ENCODE measurements at regions not wholly inside any gene's neighbourhood (a gene's known extent, or its start where the extent isn't known, plus 50 kb on each side); places are given as distances from the start of the nearest gene placed in this dataset.

- intact Hi-C loops (cut with DNase I; ENCODE audit: low total_unique reads) = no loop called here
- Histone ChIP-seq H3K27ac (no peak overlapping the region), H3K36me3 (no peaks in the 10 kb centered on the region), H3K4me1 (no peaks in the 10 kb centered on the region), H3K9me3 (peaks cover 0 to 4% (median 0%) of the 10 kb centered on the region in 8 donors), H3K4me3 (no peak overlapping the region), H3K27me3 (replicated peaks in 1 of 7) (no peaks in the 10 kb centered on the region)
- DNase-seq = no peak
- TF ChIP-seq POLR2A (IDR thresholded peaks at IDR 0.05) (no peak), POLR2AphosphoS5 (IDR thresholded peaks at IDR 0.05) (no peak), CTCF (IDR thresholded peaks at IDR 0.05 in 8 of 11, conservative IDR thresholded peaks at IDR 0.05 in 3 of 11) (no peak)
- 70 to 75% (median 72%) methylated on average over 7 of the region's 7 CpGs for WGBS, 5 donors
Observed at GRCh38 chr4:19520939-19521520, 730.7 kb upstream of the SLIT2 start.

GRCh38 chr4:19514276-19515070 is 737.2 kb upstream of the SLIT2 start:
- intact Hi-C loops (cut with DNase I; ENCODE audit: low total_unique reads) = no loop called here
- Histone ChIP-seq H3K27me3 (replicated peaks in 1 of 7) (no peaks in the 10 kb centered on the region), H3K9me3 (peaks cover 0 to 9% (median 0%) of the 10 kb centered on the region in 8 donors), H3K4me3 (no peak overlapping the region), H3K36me3 (no peaks in the 10 kb centered on the region), H3K4me1 (no peaks in the 10 kb centered on the region), H3K27ac (no peak overlapping the region)
- TF ChIP-seq POLR2A (IDR thresholded peaks at IDR 0.05) = no peak
- no peak for TF ChIP-seq POLR2AphosphoS5 (IDR thresholded peaks at IDR 0.05)
- TF ChIP-seq CTCF (IDR thresholded peaks at IDR 0.05 in 8 of 11, conservative IDR thresholded peaks at IDR 0.05 in 3 of 11) = no peak
- 68 to 85% (median 78%) methylated on average over 1 of the region's 1 CpG for WGBS, 5 donors
- no peak for DNase-seq

GRCh38 chr4:19512086-19512485 is 739.6 kb upstream of the SLIT2 start:
- no peak overlapping the region for H3K4me3 ChIP-seq
- WGBS, 5 donors = 35 to 65% (median 53%) methylated on average over 1 of the region's 1 CpG
- intact Hi-C loops (cut with DNase I; ENCODE audit: low total_unique reads) = no loop called here
- no peaks in the 10 kb centered on the region for H3K36me3 ChIP-seq
- H3K4me1 ChIP-seq = no peaks in the 10 kb centered on the region
- H3K27me3 ChIP-seq (replicated peaks in 1 of 7) = no peaks in the 10 kb centered on the region
- peaks cover 0 to 9% (median 0%) of the 10 kb centered on the region in 8 donors for H3K9me3 ChIP-seq
- TF ChIP-seq POLR2AphosphoS5 (IDR thresholded peaks at IDR 0.05) (no peak), CTCF (IDR thresholded peaks at IDR 0.05 in 8 of 11, conservative IDR thresholded peaks at IDR 0.05 in 3 of 11) (no peak)
- no peak overlapping the region for H3K27ac ChIP-seq
- no peak for DNase-seq

GRCh38 chr4:19510993-19511392 is 740.7 kb upstream of the SLIT2 start:
- Histone ChIP-seq H3K27me3 (replicated peaks in 1 of 7) (no peaks in the 10 kb centered on the region), H3K27ac (no peak overlapping the region), H3K9me3 (peaks cover 0 to 5% (median 0%) of the 10 kb centered on the region in 8 donors), H3K4me1 (no peaks in the 10 kb centered on the region), H3K36me3 (no peaks in the 10 kb centered on the region), H3K4me3 (no peak overlapping the region)
- no peak for TF ChIP-seq POLR2A (IDR thresholded peaks at IDR 0.05)
- DNase-seq = no peak
- intact Hi-C loops (cut with DNase I; ENCODE audit: low total_unique reads) = no loop called here
